DMS53 treated with DMSO at 0.1 percent for 48 hours (cell line): ENCODE measurements at regions not wholly inside any gene's neighbourhood (a gene's known extent, or its start where the extent isn't known, plus 50 kb on each side); places are given as distances from the start of the nearest gene placed in this dataset.

ENCODE experiments used
- DNase-seq: peaks from one replicate; lab custom pipeline; 2025; ENCODE audit not compliant: unreplicated experiment; lab: John Stamatoyannopoulos, UW

DNA sequence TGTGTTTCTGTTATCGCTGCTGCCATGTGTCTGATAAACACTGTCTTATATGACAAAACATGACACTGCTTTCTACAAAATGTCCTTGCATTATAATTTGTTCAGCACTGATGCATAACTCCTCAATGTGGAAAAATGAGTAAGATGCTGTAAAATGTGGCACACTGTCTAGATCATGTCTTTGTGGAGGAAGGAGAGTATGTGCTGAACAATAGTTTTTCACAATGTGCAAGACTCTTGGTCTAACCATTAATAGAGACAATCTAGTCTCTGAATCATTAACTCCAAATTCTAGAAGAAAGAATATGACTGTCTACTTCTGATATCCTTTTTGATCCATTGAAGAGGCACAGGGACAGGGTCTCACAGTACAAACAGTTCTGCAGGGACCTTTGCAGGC lies 127.9 kb upstream of the RARB start:
- DNase-seq, result no peak

DNA sequence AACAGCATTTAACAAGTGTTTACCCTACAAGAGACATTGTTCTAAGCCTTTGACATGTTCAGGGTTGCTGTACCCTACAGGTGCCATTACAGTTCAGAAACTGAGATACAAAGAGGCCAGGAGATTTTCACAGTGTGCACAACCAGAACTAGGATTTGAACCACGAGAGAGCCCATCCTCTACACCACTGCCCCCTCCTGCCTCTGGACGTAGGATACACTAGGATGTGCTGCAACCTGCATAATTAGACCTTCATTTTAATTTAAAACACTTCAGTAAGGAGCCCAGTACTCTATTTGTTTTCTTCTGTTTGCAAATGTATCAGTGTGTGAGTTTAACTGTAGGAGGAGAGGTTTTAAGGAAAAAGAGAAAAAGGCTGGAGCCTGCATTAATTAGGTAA lies 123.1 kb upstream of the RARB start:
- no peak for DNase-seq

DNA sequence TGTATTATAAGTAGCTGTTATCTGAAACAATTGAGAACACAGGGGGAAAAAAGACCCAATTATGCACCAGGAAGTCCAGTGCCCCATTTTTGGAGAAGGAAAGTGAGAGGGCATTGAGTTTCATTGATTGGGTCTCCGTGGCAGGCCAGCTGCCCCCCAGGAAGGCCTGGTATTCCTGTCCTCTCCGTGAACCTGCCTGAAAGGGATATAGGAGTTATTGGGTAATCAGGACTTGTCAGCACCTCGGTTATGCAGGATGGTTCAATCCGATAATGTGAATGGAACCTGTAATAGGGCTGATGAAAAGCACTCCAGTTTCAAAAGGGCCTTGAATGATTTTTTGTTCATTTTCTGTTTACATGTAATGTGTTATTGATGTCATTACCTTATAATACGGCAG lies 122.0 kb upstream of the RARB start:
- no peak for DNase-seq

DNA sequence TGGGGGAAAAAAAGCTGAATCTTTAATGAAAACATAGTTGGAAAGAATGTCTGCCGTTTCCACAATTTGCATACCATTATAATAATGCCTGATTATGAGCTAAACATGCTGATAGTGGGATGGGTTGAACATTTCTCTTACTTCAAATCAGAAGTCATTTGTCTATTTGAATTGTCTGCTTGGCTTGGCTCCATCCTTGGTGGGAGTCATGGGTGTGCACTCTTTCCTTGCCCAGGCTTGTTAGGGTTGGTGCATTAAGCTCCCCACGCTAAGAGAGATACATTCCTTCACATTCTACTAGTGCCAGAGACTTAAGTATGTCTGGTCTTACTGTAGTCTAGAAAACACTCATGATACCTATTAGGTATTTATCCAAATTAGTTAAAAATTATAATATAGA lies 121.4 kb upstream of the RARB start:
- DNase-seq, result no peak

DNA sequence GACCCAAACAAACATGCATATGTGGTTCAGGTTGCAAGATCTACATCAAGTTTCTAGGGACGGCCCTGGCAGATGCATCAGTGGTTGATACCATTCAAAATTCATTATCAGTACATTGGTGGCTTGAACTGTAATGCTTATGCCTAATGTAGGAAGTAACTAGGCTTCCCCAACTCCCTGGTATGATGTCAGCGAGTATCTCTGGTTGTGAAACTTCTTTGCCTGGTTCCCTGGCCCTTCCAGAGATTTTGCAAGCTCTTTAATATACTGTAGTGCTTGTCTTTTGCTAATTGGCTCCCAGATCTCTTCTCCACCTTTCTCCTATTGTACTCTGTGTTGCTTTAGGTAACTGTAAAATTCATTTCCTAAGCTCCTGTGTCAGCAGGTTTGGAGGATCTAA lies 114.8 kb upstream of the RARB start:
- no peak for DNase-seq

DNA sequence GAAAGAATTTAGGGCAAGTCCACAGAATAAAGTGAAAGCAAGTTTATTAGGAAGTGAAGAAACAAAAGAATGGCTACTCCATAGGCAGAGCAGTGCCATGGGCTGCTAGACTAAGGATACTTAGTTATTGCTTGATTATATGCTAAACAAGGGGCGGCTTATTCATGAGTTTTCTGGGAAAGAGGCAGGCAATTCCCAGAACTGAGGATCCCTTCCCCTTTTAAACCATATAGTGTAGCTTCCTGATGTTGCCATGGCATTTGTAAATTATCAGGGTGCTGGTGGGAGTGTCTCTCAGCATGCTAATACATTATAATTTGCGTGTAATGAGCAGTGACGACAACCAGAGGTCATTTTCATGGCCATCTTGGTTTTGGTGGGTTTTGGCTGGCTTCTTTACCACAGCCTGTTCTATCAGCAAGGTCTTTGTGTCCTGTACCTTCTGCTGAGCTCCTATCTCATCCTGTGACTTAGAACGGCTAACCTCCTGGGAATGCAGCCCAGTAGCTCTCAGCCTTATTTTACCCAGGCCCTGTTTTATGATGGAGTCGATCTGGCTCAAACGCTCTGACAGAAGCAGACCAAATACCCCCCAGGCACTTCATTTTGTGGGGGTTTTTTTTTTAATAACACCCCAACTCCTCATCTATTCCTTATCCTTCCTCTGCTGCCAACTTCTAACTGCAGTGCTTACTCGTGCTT lies 103.0 kb upstream of the RARB start:
- DNase-seq, result no peak

DNA sequence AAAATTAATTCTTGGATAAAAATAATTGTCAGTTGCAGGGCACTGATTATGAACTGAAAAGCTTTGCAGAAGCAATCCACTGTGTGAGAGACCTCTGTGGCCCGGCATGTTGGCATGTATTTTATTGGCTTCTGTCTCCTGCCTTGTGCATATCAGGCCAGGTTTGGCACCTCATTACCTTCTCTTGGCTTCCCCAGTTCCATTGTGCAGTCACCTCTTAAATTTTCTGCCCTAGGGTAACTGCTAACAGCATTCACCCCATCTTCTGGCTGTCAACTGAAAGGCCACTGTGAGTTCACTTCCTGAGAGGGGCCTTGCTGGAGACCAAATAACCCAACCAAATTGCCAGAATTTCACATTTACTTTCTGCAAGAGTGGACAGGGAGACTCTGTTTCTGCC lies 92.7 kb upstream of the RARB start:
- no peak for DNase-seq

DNA sequence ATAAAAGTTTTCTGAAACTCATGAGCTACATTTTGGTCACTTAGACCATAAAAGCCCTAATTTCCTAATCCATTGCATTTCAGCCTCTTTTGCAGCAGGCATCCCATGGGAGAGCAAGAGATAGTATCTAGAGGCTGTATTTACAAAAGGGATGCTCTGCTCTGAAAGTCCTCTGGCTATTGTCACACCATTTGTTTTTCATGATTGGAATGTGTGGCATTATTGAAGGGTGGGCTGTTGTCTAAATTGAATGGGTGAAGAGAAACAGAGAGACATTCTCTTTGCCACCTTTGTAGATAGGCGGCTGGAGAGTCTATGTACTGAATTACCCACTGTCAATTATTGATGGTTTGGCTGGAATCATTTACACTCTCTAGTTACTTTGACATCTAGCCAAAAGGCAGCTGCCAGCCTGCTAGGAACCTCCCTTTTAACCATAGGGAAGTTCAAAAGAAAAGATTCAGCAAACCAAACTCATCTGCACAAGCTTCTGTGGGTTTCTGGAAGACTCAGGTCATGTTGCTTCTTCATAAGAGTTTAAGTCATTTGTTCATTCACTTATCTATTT lies 89.8 kb upstream of the RARB start:
- DNase-seq, result no peak

DNA sequence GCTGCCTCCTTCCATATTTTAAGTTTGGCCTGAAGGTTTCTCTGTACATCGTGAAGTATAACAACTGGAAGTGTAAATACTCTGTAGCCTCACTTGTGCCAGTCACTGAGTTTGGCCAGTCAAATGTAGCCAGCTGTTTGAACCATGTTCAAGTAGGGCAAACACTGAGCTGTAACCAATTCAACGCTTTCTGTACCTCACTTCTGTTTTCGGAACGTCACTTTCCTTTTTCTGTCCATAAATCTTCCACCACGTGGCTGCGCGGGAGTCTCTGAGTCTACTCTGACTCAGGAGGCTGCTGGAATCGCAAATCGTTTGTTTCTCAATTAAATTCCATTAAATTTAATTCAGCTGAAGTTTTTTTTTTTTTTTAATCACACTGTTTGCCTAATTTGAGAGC lies 88.8 kb upstream of the RARB start:
- no peak for DNase-seq

DNA sequence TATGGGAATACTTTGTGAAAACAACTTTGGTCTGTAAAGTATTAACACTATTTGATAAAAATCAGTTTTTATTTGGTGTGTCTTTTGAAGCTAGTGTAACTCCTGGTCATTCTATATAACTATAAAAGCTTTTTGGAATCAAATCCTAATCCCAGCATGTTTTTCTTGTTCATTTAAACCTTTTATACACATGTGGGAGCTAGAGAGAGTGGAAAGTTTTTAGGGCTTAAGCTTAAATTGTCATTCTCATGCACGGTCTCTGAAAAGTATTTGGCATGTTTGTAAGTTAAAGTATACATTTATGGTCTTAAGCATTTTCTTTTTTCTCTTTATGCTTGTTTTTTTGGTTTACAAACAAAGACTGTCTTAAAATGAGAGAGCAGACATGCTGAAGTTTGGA lies 83.4 kb upstream of the RARB start:
- DNase-seq, result no peak

DNA sequence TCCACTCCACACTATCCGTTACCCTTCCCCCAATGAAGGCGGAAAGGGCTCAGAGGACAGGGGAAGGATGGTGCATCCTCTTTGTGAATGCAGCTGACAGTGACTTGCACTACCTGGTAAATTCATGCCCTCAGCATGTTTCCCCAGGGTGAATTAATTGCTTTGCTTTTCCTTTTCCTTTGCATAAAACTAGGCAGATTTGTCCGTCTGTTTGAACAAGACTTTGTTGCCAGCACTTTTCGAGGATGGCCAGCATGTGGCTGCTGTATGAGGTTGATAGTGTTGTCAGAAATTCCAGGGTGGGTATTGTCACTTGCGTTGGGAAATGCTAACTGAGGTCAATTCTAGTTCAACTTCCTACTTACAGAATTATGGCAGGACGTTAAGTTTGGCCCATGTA lies 79.0 kb upstream of the RARB start:
- no peak for DNase-seq

DNA sequence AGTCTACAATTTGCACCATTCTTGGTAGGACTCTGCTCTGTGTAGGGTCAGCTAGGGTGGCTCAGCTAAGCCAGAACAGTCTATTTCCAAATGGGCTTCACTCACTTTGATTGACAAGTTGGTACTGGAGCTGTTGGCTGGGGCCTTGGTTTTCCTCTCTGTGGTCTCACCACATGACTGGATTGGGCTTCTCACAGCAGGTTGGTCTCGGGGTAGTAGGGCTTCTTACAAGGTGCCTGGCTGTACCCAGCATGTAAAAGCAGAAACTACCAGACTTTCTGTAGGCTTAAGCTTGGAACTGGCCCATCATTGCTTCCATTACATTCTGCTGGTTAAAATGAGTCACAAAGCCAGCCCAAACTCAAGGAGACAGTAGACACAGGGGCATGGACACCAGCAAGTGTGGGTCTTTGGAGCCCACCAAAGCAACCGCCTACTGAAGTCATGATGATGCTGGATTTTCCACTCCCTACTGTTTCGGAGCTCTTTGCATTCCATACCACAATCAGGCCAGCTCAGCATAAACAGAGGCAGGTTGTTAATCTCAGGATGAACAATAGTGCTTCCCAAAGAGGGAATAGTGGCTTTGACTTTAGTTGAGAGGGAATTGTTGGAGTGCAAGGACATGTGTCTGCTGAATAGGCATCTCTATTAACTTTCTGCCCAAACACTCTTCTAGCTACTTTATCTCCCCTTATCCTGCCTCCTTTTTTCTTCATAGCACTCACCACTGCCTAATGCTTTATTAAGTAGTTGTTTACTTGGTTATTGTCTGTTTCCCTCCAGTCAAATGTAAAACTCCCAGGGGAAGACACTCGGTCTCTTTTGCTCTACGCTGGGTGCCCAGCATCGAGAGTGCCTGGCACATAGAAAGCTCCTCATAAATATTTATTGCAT lies 78.0 kb upstream of the RARB start:
- DNase-seq, result no peak

DNA sequence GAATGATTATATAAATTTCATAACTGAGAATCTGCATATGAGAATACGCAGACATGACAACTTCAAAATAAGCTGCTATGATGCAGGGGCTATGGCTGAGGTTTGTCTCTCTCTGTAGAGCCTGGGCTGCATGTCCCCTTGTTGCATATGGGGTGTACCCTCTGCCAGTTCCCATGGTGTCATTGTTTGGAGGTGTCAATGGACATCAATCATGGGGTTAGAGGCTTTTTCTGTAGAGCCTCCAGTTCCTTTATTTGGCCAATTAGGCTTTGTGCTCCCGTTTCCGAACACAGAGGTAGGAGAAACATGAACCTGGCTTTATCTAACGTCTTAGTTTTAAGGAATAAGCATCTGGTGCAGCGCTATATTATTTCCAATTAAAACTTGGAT lies 77.3 kb upstream of the RARB start:
- DNase-seq, result no peak

DNA sequence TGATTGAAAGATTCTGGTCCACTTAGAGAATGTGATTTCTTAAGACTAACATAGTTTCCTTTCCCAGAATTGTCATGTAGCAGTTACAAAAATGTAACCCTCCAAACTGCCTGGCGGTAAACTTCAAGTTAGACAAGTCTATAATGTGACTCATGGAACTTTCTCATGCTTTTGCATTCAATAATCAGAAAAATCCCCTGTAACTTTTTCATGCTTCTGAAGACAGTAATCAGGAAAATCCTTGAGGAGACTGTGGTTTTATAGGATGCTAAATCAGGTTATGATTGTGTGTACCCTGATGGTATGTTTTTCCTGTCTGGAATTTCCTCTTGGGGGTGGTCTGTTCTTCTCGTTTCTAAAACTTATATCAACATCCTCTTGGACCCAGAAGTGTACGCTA lies 74.0 kb upstream of the RARB start:
- DNase-seq, result no peak

DNA sequence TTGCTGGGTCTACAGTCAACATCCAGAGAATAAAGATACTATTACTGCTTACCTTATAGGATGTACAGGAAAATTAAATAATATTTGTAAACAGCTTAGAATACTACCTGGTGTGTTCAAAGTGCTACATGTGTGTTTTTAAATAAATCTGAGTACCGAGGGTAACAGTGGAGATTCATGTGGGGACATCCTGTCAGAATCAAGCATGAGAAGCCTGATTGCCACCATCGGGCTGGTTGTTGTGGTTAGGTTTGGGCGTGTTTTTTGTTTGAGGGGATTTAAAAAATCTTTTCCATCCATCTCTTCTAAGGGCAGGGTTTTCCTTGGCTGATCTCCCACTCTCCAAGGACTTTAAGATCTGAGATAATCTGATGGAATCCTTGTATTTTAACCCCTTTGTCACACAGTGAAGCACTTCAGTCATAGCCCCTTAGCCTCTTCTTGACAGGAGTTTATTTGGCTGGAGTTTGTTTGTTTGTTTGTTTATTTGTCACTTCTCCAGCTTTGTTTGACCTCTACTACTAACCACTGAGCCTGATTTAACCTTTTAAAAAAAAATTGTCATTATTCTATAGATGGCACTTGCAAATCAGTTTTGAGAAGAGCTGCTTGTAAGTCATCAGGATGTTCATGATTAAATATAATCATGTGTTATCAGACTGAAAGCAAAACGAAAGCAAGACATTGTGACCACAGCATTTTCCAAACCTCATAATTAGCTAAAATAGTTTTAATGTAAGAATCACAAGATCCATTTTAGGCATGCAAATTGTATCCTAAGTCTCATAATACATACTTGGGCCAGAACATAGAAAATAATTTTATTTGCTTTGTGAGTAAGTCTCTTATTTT lies 72.8 kb upstream of the RARB start:
- DNase-seq, result no peak

DNA sequence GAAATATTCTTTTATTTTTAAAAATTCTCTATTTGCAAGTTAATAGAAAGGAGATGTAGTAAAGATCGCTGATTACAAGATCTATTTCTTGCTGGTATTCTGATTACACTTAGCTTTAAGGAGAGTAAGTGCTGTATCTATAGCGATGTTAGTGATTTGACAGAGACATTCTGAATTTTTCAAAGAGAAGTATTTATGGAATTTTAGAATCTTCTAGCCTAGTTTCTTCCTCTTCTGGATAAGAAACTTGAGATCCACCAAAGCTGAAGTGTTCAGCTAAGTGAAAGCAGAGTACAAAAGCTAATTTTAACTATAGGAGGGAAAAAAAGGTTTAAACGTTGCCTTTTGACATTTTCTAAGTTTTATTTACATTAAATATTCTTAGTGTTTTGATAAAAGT lies 72.1 kb upstream of the RARB start:
- no peak for DNase-seq

DNA sequence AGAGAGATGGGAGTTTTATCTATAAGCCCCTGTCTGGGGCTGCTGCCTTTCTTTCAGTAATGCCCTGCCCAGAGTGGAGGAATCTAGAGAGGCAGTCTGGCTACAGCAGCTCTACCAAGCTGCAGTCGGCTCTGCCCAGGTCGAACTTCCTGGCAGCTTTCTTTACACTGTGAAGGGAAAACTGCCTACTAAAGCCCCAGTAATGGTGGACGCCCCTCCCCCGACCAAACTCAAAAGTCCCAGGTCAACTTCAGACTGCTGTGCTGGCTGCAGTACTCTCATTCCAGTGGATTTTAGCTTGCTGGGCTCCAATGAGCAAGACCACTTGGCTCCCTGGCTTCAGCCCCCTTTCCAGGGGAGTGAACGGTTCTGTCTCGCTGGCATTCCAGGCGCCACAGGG lies 65.9 kb upstream of the RARB start:
- DNase-seq, result no peak

DNA sequence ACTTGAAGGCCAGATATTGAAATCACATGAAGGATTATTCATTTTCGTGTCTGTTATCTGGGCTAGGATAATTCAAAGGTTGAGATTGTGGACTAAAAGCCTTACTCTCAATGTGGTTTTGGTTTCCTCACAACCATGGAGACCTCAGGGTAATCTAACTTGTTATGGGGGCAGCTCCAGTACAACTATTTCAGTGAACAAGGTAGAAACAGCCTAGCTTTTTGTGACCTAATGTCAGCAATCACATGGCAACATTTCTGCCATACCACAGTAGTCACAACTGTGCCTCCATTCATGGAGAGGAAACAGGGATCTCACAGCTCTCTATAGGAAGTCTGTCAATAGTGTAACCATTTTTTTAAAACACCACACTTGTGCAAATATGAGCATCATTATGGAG lies 62.4 kb upstream of the RARB start:
- DNase-seq, result no peak

DNA sequence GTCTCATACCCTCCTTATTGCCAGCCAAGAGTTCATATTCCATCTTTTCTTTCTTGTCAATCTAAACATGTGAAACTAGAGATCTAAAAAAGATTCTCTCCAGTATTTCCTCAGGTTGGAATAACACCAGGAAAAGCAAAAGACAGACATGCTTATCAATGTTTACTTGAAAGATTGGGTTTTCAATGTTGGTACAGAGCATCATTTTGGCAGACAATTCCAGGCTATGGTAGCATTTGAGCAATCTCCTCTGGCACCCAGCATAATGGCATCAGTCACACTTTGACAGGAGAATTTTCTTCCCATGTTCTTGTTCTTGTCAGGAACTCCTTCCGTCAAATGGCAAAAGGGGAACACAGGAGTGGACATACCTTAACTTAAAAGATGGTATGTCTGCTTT lies 61.0 kb upstream of the RARB start:
- DNase-seq, result no peak

DNA sequence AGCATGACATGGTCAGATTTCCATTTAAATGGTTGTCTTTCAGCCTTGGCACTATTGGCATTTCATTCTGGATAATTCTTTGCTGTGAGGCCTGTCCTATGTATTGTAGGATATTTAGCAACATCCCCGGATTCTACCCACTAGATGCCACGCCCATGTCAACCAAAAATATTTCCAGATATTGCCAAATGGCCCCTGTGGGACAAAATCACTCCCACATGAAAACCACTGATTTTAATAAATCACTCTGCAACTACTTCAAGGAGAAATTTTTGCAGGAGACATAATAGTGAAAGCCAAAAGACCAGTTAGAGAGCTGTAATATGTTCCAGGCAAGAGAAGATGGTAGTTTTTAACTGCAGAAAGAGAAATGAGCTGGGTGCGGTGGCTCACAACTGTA lies 55.9 kb upstream of the RARB start:
- DNase-seq, result no peak

DNA sequence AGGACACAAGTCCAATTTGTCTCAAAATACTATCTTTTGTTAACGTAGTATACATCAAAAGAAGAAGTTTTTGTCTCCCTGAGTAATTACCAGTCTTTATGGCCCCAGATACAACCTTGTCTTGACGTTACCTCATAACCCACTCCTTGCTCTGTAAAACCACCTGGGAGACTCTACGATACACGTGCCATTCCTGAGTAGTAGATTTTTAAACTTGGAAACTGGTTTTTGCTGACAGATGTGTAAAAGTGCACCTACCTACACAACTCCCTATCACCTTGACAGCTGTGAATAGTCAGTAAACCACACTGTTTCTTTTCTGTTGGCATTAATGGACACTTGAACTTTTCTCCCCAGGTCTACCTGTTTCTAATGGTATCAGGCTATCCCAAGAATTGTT lies 51.7 kb upstream of the RARB start:
- no peak for DNase-seq

DNA sequence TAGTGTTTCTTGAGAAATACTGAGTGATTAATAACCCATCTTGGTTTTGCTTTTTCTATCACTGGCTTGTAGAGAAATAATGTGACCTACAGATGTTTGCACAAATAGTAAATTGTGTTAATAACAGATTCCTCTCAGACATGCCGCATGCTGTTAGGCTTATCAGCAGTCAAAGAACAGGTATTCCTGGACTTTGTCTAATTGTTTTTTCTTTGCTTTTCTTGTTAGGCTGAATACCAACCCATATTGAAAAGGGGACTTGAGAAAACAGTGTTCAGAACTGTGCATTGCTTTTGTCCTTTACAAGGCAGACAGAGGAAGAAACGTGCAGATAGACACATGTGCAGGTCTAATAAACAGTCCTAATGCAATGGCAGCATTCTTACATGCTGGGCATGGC lies 51.0 kb upstream of the RARB start:
- no peak for DNase-seq
